ENCODE measurements at regions not wholly inside any gene's neighbourhood (a gene's known extent, or its start where the extent isn't known, plus 50 kb on each side); places are given as distances from the start of the nearest gene placed in this dataset.

- Histone ChIP-seq H3K4me1 (ENCODE audit: insufficient read depth) (peaks cover 16% of the 10 kb centered on the region), H3K79me2 (ENCODE audit: insufficient read depth) (no peaks in the 10 kb centered on the region), H3K9ac (no peak overlapping the region), H3K27ac (no peak overlapping the region), H3F3A (ENCODE audit: insufficient read depth) (peaks cover 6% of the 10 kb centered on the region; the same call in 1 of the 2 replicates), H3K36me3 (ENCODE audit: low read depth) (no peaks in the 10 kb centered on the region), H2AFZ (no peak overlapping the region), H3K9me2 (ENCODE audit: insufficient read depth) (no peaks in the 10 kb centered on the region), H3K27me3 (replicated peaks; ENCODE audit: insufficient read depth) (peaks cover 17% of the 10 kb centered on the region), H3K4me3 (no peak overlapping the region), H4K20me1 (ENCODE audit: insufficient read depth) (no peaks in the 10 kb centered on the region), H3K4me2 (ENCODE audit: unreplicated experiment) (no peak overlapping the region), H3K9me3 (ENCODE audit: low read depth) (no peaks in the 10 kb centered on the region)
- DNase-seq: no peak
- in situ Hi-C loops (cut with MboI): loop anchor here (25.0 kb wide), 1 partner anchor 896 kb away; no protein-coding TSS in a partner anchor
- WGBS, 2 experiments (ENCODE audit: low coverage in 1 of 2, low lambda C conversion rate in 2 of 2, missing lambda C conversion rate in 2 of 2): 73% methylated on average over 4 of the region's 4 CpGs
- TF ChIP-seq EZH2phosphoT487 (IDR thresholded peaks at IDR 0.05; ENCODE audit: insufficient read depth, low read depth): no peak
- TF ChIP-seq EZH2 (IDR thresholded peaks at IDR 0.05; ENCODE audit: insufficient read depth, poor library complexity, severe bottlenecking): no peak
Observed at GRCh38 chr2:111708476-111709180, 175.4 kb downstream of the ANAPC1 start.

GRCh38 chr2:111709321-111709720 lies 174.7 kb downstream of the ANAPC1 start:
- no peaks in the 10 kb centered on the region for H3K79me2 ChIP-seq (ENCODE audit: insufficient read depth)
- no peaks in the 10 kb centered on the region for H3K36me3 ChIP-seq (ENCODE audit: low read depth)
- in situ Hi-C loops (cut with MboI): loop anchor here (25.0 kb wide), 1 partner anchor 897 kb away; no protein-coding TSS in a partner anchor
- no peak overlapping the region for H3K4me3 ChIP-seq
- H3K4me2 ChIP-seq (ENCODE audit: unreplicated experiment): no peak overlapping the region
- no peaks in the 10 kb centered on the region for H4K20me1 ChIP-seq (ENCODE audit: insufficient read depth)
- H2AFZ ChIP-seq: no peak overlapping the region
- no peaks in the 10 kb centered on the region for H3K9me2 ChIP-seq (ENCODE audit: insufficient read depth)
- H3K27me3 ChIP-seq (replicated peaks; ENCODE audit: insufficient read depth): peaks cover 17% of the 10 kb centered on the region
- no peak for TF ChIP-seq EZH2 (IDR thresholded peaks at IDR 0.05; ENCODE audit: insufficient read depth, poor library complexity, severe bottlenecking)
- no peak for TF ChIP-seq EZH2phosphoT487 (IDR thresholded peaks at IDR 0.05; ENCODE audit: insufficient read depth, low read depth)
- H3F3A ChIP-seq (ENCODE audit: insufficient read depth): peaks cover 6% of the 10 kb centered on the region; the same call in 1 of the 2 replicates
- DNase-seq: no peak
- H3K9me3 ChIP-seq (ENCODE audit: low read depth): no peaks in the 10 kb centered on the region
- no peak overlapping the region for H3K9ac ChIP-seq
- 72 to 74% methylated on average over 3 of the region's 3 CpGs for WGBS, 2 experiments (ENCODE audit: low coverage in 1 of 2, low lambda C conversion rate in 2 of 2, missing lambda C conversion rate in 2 of 2)
- H3K27ac ChIP-seq: no peak overlapping the region
- H3K4me1 ChIP-seq (ENCODE audit: insufficient read depth): peaks cover 11% of the 10 kb centered on the region

GRCh38 chr2:111710085-111710484 lies 173.9 kb downstream of the ANAPC1 start:
- H3K9ac ChIP-seq: no peak overlapping the region
- peaks cover 8% of the 10 kb centered on the region; the same call in 1 of the 2 replicates for H3K4me1 ChIP-seq (ENCODE audit: insufficient read depth)
- no peaks in the 10 kb centered on the region for H3K9me2 ChIP-seq (ENCODE audit: insufficient read depth)
- H3K4me3 ChIP-seq: no peak overlapping the region
- no peak overlapping the region for H3K27ac ChIP-seq
- no peaks in the 10 kb centered on the region for H3K9me3 ChIP-seq (ENCODE audit: low read depth)
- no peak overlapping the region for H3K4me2 ChIP-seq (ENCODE audit: unreplicated experiment)
- no peaks in the 10 kb centered on the region for H3K79me2 ChIP-seq (ENCODE audit: insufficient read depth)
- WGBS, 2 experiments (ENCODE audit: low coverage in 1 of 2, low lambda C conversion rate in 2 of 2, missing lambda C conversion rate in 2 of 2): 78 to 80% methylated on average over 6 of the region's 6 CpGs
- H3F3A ChIP-seq (ENCODE audit: insufficient read depth): peaks cover 6% of the 10 kb centered on the region; the same call in 1 of the 2 replicates
- peaks cover 17% of the 10 kb centered on the region for H3K27me3 ChIP-seq (replicated peaks; ENCODE audit: insufficient read depth)
- no peaks in the 10 kb centered on the region for H3K36me3 ChIP-seq (ENCODE audit: low read depth)
- no peak overlapping the region for H2AFZ ChIP-seq
- in situ Hi-C loops (cut with MboI): loop anchor here (25.0 kb wide), 1 partner anchor 898 kb away; no protein-coding TSS in a partner anchor
- no peak for TF ChIP-seq EZH2 (IDR thresholded peaks at IDR 0.05; ENCODE audit: insufficient read depth, poor library complexity, severe bottlenecking)
- no peak for TF ChIP-seq EZH2phosphoT487 (IDR thresholded peaks at IDR 0.05; ENCODE audit: insufficient read depth, low read depth)
- DNase-seq: no peak
- H4K20me1 ChIP-seq (ENCODE audit: insufficient read depth): no peaks in the 10 kb centered on the region

GRCh38 chr2:111710613-111711012 lies 173.4 kb downstream of the ANAPC1 start:
- Histone ChIP-seq H3K27ac (no peak overlapping the region), H4K20me1 (ENCODE audit: insufficient read depth) (no peaks in the 10 kb centered on the region), H3K9me2 (ENCODE audit: insufficient read depth) (no peaks in the 10 kb centered on the region), H3K27me3 (replicated peaks; ENCODE audit: insufficient read depth) (peaks cover 17% of the 10 kb centered on the region), H3K9ac (no peak overlapping the region), H2AFZ (no peak overlapping the region), H3K36me3 (ENCODE audit: low read depth) (no peaks in the 10 kb centered on the region), H3K4me3 (no peak overlapping the region), H3K4me1 (ENCODE audit: insufficient read depth) (peaks cover 5% of the 10 kb centered on the region; the same call in 1 of the 2 replicates), H3F3A (ENCODE audit: insufficient read depth) (peaks cover 2% of the 10 kb centered on the region; the same call in 1 of the 2 replicates), H3K79me2 (ENCODE audit: insufficient read depth) (no peaks in the 10 kb centered on the region), H3K9me3 (ENCODE audit: low read depth) (no peaks in the 10 kb centered on the region), H3K4me2 (ENCODE audit: unreplicated experiment) (no peak overlapping the region)
- no peak for DNase-seq
- 57 to 63% methylated on average over 4 of the region's 4 CpGs for WGBS, 2 experiments (ENCODE audit: low coverage in 1 of 2, low lambda C conversion rate in 2 of 2, missing lambda C conversion rate in 2 of 2)
- in situ Hi-C loops (cut with MboI): loop anchor here (25.0 kb wide), 1 partner anchor 898 kb away; no protein-coding TSS in a partner anchor
- no peak for TF ChIP-seq EZH2 (IDR thresholded peaks at IDR 0.05; ENCODE audit: insufficient read depth, poor library complexity, severe bottlenecking)
- TF ChIP-seq EZH2phosphoT487 (IDR thresholded peaks at IDR 0.05; ENCODE audit: insufficient read depth, low read depth): no peak

Measured in GM23248 (cell line).